ENCODE measurements at regions not wholly inside any gene's neighbourhood (a gene's known extent, or its start where the extent isn't known, plus 50 kb on each side); places are given as distances from the start of the nearest gene placed in this dataset.

GRCh38 chr3:193801097-193801496, 208.1 kb downstream of the OPA1 start:
- Mint-ChIP-seq H3K27ac (ENCODE audit: unreplicated experiment) (no peak overlapping the region), H3K4me1 (ENCODE audit: unreplicated experiment) (peaks cover 27% of the 10 kb centered on the region), H3K36me3 (ENCODE audit: low read depth, unreplicated experiment) (peaks cover 3% of the 10 kb centered on the region), H3K27me3 (ENCODE audit: unreplicated experiment) (no peaks in the 10 kb centered on the region), H3K9me3 (ENCODE audit: unreplicated experiment) (no peaks in the 10 kb centered on the region), H3K4me3 (ENCODE audit: unreplicated experiment) (no peak overlapping the region)
- TF ChIP-seq, protein P1, sequence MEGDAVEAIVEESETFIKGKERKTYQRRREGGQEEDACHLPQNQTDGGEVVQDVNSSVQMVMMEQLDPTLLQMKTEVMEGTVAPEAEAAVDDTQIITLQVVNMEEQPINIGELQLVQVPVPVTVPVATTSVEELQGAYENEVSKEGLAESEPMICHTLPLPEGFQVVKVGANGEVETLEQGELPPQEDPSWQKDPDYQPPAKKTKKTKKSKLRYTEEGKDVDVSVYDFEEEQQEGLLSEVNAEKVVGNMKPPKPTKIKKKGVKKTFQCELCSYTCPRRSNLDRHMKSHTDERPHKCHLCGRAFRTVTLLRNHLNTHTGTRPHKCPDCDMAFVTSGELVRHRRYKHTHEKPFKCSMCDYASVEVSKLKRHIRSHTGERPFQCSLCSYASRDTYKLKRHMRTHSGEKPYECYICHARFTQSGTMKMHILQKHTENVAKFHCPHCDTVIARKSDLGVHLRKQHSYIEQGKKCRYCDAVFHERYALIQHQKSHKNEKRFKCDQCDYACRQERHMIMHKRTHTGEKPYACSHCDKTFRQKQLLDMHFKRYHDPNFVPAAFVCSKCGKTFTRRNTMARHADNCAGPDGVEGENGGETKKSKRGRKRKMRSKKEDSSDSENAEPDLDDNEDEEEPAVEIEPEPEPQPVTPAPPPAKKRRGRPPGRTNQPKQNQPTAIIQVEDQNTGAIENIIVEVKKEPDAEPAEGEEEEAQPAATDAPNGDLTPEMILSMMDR (IDR thresholded peaks at IDR 0.05; ENCODE audit: unreplicated experiment): no peak
- no peak for DNase-seq (ENCODE audit: low spot score)

DNA sequence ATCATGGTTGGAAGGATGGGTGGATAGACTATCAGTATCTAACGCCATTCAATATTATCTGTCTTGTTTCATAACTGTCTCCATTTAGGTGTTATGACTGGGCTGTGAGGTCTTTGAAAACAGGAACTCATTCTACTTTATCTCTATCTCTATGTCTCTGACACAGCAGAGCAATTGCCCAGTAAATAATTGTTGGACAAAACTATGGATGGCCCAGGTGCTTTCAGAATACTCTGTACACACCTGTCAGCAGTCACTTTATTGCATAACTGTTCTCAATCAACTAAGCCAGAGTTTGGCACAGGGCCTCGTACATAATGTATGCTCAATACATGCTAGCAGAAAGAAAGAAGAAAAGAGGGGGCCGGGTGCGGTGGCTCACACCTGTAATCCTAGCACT, 210.3 kb downstream of the OPA1 start:
- H3K9me3 Mint-ChIP-seq (ENCODE audit: unreplicated experiment): no peaks in the 10 kb centered on the region
- H3K27me3 Mint-ChIP-seq (ENCODE audit: unreplicated experiment): peaks cover 5% of the 10 kb centered on the region
- TF ChIP-seq, protein P1 (IDR thresholded peaks at IDR 0.05; ENCODE audit: unreplicated experiment): no peak
- no peak for DNase-seq (ENCODE audit: low spot score)
- H3K36me3 Mint-ChIP-seq (ENCODE audit: low read depth, unreplicated experiment): no peaks in the 10 kb centered on the region
- no peak overlapping the region for H3K4me3 Mint-ChIP-seq (ENCODE audit: unreplicated experiment)
- H3K27ac Mint-ChIP-seq (ENCODE audit: unreplicated experiment): no peak overlapping the region
- H3K4me1 Mint-ChIP-seq (ENCODE audit: unreplicated experiment): peaks cover 15% of the 10 kb centered on the region

GRCh38 chr3:193805448-193805847, 212.4 kb downstream of the OPA1 start:
- TF ChIP-seq, protein P1 (IDR thresholded peaks at IDR 0.05; ENCODE audit: unreplicated experiment): no peak

GRCh38 chr3:193808317-193808716, 215.3 kb downstream of the OPA1 start:
- Mint-ChIP-seq H3K27ac (ENCODE audit: unreplicated experiment) (no peak overlapping the region), H3K4me1 (ENCODE audit: unreplicated experiment) (no peaks in the 10 kb centered on the region), H3K27me3 (ENCODE audit: unreplicated experiment) (peaks cover 13% of the 10 kb centered on the region), H3K9me3 (ENCODE audit: unreplicated experiment) (no peaks in the 10 kb centered on the region), H3K4me3 (ENCODE audit: unreplicated experiment) (no peak overlapping the region), H3K36me3 (ENCODE audit: low read depth, unreplicated experiment) (no peaks in the 10 kb centered on the region)
- TF ChIP-seq, protein P1 (IDR thresholded peaks at IDR 0.05; ENCODE audit: unreplicated experiment): no peak
- no peak for DNase-seq (ENCODE audit: low spot score)

More at GRCh38 chr3:193805448-193805847, 212.4 kb downstream of the OPA1 start:
- peaks cover 7% of the 10 kb centered on the region for H3K4me1 Mint-ChIP-seq (ENCODE audit: unreplicated experiment)
- no peak overlapping the region for H3K27ac Mint-ChIP-seq (ENCODE audit: unreplicated experiment)
- no peaks in the 10 kb centered on the region for H3K9me3 Mint-ChIP-seq (ENCODE audit: unreplicated experiment)
- peaks cover 5% of the 10 kb centered on the region for H3K27me3 Mint-ChIP-seq (ENCODE audit: unreplicated experiment)
- H3K4me3 Mint-ChIP-seq (ENCODE audit: unreplicated experiment): no peak overlapping the region
- no peak for DNase-seq (ENCODE audit: low spot score)
- H3K36me3 Mint-ChIP-seq (ENCODE audit: low read depth, unreplicated experiment): no peaks in the 10 kb centered on the region

DNA sequence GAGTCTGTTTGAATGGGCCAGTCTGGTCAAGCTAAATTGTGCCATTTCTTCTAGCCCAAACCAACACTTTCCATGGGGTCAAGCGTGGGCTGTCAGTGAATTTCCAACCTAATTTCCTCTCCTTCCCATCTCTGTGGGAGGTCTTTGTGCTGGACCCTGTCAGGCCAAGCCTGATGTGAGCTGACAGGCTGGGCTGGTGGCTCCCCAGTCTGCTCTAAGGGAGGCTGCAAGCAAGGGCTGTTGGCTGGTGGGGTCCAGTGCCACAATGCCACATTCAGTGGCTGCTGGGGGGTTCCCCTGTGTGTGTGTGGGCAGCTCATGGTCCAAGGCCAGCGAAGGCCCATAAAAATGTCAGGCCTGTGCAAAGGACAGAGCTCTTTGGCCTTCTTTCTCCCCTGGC, 216.1 kb downstream of the OPA1 start:
- Mint-ChIP-seq H3K27ac (ENCODE audit: unreplicated experiment) (no peak overlapping the region), H3K4me1 (ENCODE audit: unreplicated experiment) (no peaks in the 10 kb centered on the region), H3K4me3 (ENCODE audit: unreplicated experiment) (no peak overlapping the region), H3K27me3 (ENCODE audit: unreplicated experiment) (peaks cover 14% of the 10 kb centered on the region), H3K36me3 (ENCODE audit: low read depth, unreplicated experiment) (no peaks in the 10 kb centered on the region), H3K9me3 (ENCODE audit: unreplicated experiment) (no peaks in the 10 kb centered on the region)
- TF ChIP-seq, protein P1 (IDR thresholded peaks at IDR 0.05; ENCODE audit: unreplicated experiment): no peak
- DNase-seq (ENCODE audit: low spot score): no peak

All from endothelial cell (in vitro differentiated cells).